MM.1S (cell line): ENCODE measurements at regions not wholly inside any gene's neighbourhood (a gene's known extent, or its start where the extent isn't known, plus 50 kb on each side); places are given as distances from the start of the nearest gene placed in this dataset.

Experiments
- EZH2 ChIP-seq: fragments of 300-600 bp; sonication (generic); optimal IDR thresholded peaks from 2 replicates; pipeline ENCODE3; 2017; ENCODE audit warnings: low read depth, mild to moderate bottlenecking, antibody characterized with exemption, low read length, mixed read lengths
- EZH2phosphoT487 ChIP-seq: fragments of 300-600 bp; sonication (generic); IDR thresholded peaks from 2 replicates; pipeline ENCODE4 v1.6.1; 2018; ENCODE audit warnings: antibody characterized with exemption, low read length
- TF ChIP-seq, protein P1 (sequence below): fragments of 300-600 bp; sonication (generic); IDR thresholded peaks from 2 replicates; pipeline ENCODE4 v1.5.1; 2016; ENCODE audit warnings: antibody characterized with exemption, low read length, mixed read lengths

DNA sequence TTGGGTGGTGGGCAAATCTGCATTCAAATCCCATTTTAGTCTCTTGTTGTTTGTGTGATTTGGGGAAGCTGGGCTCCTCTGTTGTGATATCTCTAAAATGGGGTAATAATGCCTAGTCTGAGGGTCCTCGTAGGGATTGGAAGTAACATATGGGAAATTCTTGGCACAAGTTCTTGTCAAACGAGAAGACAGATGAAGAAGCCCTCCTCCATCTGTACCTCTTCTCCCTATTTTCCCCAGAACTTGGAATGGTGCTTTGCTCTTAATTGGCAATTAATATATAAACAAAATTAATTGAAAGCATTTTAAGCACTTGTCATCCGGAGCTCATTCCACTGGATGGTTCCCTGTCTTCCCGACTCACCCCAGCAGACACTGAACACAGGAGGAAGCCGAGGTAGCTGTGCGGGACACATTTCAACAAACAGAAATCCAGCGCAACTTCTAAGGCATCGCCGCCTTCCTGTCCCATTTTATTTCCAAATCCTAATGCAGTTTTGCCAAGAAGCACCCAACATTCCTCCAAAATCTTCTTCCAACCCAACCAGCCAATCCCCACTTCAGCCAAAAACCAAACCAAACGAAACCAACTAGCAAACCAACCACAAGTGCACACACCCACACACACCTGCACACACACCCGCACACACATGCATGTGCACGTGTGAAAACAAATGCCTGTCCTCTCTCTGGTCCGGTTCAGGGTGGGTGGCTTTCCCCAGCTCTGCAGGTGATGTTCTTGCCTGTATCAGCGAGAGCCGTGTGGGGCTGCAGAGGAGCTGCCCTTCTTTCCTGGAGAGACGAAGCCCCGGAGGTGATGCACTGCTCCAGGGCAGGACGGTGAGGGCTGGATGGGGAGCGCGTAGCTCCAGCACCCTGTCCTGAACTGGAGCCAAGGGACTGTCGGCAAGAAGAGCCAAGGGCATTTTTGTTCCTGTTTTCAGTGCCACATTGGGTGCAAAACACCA is 100.8 kb upstream of the B3GAT1 start:
- TF ChIP-seq, protein P1, sequence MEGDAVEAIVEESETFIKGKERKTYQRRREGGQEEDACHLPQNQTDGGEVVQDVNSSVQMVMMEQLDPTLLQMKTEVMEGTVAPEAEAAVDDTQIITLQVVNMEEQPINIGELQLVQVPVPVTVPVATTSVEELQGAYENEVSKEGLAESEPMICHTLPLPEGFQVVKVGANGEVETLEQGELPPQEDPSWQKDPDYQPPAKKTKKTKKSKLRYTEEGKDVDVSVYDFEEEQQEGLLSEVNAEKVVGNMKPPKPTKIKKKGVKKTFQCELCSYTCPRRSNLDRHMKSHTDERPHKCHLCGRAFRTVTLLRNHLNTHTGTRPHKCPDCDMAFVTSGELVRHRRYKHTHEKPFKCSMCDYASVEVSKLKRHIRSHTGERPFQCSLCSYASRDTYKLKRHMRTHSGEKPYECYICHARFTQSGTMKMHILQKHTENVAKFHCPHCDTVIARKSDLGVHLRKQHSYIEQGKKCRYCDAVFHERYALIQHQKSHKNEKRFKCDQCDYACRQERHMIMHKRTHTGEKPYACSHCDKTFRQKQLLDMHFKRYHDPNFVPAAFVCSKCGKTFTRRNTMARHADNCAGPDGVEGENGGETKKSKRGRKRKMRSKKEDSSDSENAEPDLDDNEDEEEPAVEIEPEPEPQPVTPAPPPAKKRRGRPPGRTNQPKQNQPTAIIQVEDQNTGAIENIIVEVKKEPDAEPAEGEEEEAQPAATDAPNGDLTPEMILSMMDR, result no peak
- no peak for TF ChIP-seq EZH2
- TF ChIP-seq EZH2phosphoT487, result no peak
